WTC11 (cell line): ENCODE measurements at regions not wholly inside any gene's neighbourhood (a gene's known extent, or its start where the extent isn't known, plus 50 kb on each side); places are given as distances from the start of the nearest gene placed in this dataset.

Source experiments
- AR ChIP-seq: fragments of 250-450 bp; sonication (Bioruptor Pico); IDR thresholded peaks from 2 replicates; pipeline ENCODE4 v1.9.0; 2021; ENCODE audit warnings: mild to moderate bottlenecking
- FOXK1 ChIP-seq: sonication (generic); formaldehyde crosslinking; IDR thresholded peaks from 2 replicates; pipeline ENCODE4 v1.8.0; 2022; ENCODE audit warnings: mild to moderate bottlenecking, moderate library complexity, missing genetic modification reagents
- MYBL2 ChIP-seq: sonication (generic); formaldehyde crosslinking; IDR thresholded peaks from 2 replicates; pipeline ENCODE4 v1.8.1; 2023; ENCODE audit warnings: mild to moderate bottlenecking, moderate library complexity, missing genetic modification reagents
- OVOL2 ChIP-seq: fragments of 250-450 bp; sonication (Bioruptor Pico); IDR thresholded peaks from 2 replicates; pipeline ENCODE4 v1.9.0; 2021; ENCODE audit warnings: mild to moderate bottlenecking, borderline replicate concordance
- PRRX2 ChIP-seq: fragments of 250-450 bp; sonication (Bioruptor Pico); IDR thresholded peaks from 2 replicates; pipeline ENCODE4 v1.8.0; 2021; ENCODE audit warnings: mild to moderate bottlenecking
- TEAD4 ChIP-seq: sonication (generic); formaldehyde crosslinking; IDR thresholded peaks from 2 replicates; pipeline ENCODE4 v1.8.0; 2022; ENCODE audit warnings: mild to moderate bottlenecking, missing genetic modification reagents
- TP53 ChIP-seq: sonication (generic); formaldehyde crosslinking; IDR thresholded peaks from 2 replicates; pipeline ENCODE4 v1.8.1; 2023; ENCODE audit warnings: mild to moderate bottlenecking, missing genetic modification reagents
- ZNF121 ChIP-seq: sonication (generic); formaldehyde crosslinking; IDR thresholded peaks from 2 replicates; pipeline ENCODE4 v1.8.0; 2023; ENCODE audit warnings: missing genetic modification reagents
- ZNF396 ChIP-seq: fragments of 250-450 bp; sonication (Bioruptor Pico); IDR thresholded peaks from 2 replicates; pipeline ENCODE4 v1.8.0; 2021; ENCODE audit warnings: mild to moderate bottlenecking, moderate library complexity, borderline replicate concordance
- ZNF532 ChIP-seq: fragments of 250-450 bp; sonication (Bioruptor Pico); IDR thresholded peaks from 2 replicates; pipeline ENCODE4 v1.9.0; 2021; ENCODE audit warnings: mild to moderate bottlenecking, borderline replicate concordance
- TF ChIP-seq, protein P1 (sequence below): sonication (generic); formaldehyde crosslinking; IDR thresholded peaks from 2 replicates; pipeline ENCODE4 v1.8.1; 2022; ENCODE audit warnings: low read depth, missing genetic modification reagents, borderline replicate concordance
- TF ChIP-seq, protein P2 (sequence below): sonication (generic); formaldehyde crosslinking; IDR thresholded peaks from 2 replicates; pipeline ENCODE4 v1.8.1; 2022; ENCODE audit warnings: mild to moderate bottlenecking, missing genetic modification reagents, moderate library complexity, borderline replicate concordance

GRCh38 chr20:57118107-57118769 is 148.2 kb downstream of the BMP7 start (continued):
- TF ChIP-seq AR (CRISPR knock-in tag) (no peak), TEAD4 (CRISPR knock-in tag) (no peak), PRRX2 (CRISPR knock-in tag) (no peak), OVOL2 (CRISPR knock-in tag) (no peak), ZNF121 (no peak), FOXK1 (no peak), MYBL2 (CRISPR knock-in tag) (no peak), ZNF396 (no peak), TP53 (CRISPR knock-in tag) (no peak), ZNF532 (CRISPR knock-in tag) (no peak)
- TF ChIP-seq, protein P1, sequence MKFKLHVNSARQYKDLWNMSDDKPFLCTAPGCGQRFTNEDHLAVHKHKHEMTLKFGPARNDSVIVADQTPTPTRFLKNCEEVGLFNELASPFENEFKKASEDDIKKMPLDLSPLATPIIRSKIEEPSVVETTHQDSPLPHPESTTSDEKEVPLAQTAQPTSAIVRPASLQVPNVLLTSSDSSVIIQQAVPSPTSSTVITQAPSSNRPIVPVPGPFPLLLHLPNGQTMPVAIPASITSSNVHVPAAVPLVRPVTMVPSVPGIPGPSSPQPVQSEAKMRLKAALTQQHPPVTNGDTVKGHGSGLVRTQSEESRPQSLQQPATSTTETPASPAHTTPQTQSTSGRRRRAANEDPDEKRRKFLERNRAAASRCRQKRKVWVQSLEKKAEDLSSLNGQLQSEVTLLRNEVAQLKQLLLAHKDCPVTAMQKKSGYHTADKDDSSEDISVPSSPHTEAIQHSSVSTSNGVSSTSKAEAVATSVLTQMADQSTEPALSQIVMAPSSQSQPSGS (CRISPR knock-in tag): no peak
- TF ChIP-seq, protein P2, sequence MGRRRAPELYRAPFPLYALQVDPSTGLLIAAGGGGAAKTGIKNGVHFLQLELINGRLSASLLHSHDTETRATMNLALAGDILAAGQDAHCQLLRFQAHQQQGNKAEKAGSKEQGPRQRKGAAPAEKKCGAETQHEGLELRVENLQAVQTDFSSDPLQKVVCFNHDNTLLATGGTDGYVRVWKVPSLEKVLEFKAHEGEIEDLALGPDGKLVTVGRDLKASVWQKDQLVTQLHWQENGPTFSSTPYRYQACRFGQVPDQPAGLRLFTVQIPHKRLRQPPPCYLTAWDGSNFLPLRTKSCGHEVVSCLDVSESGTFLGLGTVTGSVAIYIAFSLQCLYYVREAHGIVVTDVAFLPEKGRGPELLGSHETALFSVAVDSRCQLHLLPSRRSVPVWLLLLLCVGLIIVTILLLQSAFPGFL (CRISPR knock-in tag): no peak
